GM18508 (cell line): ENCODE measurements at regions not wholly inside any gene's neighbourhood (a gene's known extent, or its start where the extent isn't known, plus 50 kb on each side); places are given as distances from the start of the nearest gene placed in this dataset.

Experiments used
- ATAC-seq: cut with Tn5 transposase; IDR thresholded peaks from one replicate; pipeline ENCODE4 v1.9.1; 2021; ENCODE audit warnings: moderate number of reproducible peaks; ENCODE audit not compliant: insufficient read depth, unreplicated experiment

- no peak for ATAC-seq
These were observed 202.6 kb upstream of the NRP1 start for GRCh38 chr10:33537066-33537465.

GRCh38 chr10:33536508-33536907 is 202.0 kb upstream of the NRP1 start:
- ATAC-seq: no peak

- no peak for ATAC-seq
These were observed 201.4 kb upstream of the NRP1 start for GRCh38 chr10:33535866-33536265.

- no peak for ATAC-seq
These were observed 199.9 kb upstream of the NRP1 start for GRCh38 chr10:33534416-33534815.

GRCh38 chr10:33533612-33534011 is 199.1 kb upstream of the NRP1 start:
- ATAC-seq: no peak

GRCh38 chr10:33532901-33533300 is 198.4 kb upstream of the NRP1 start:
- no peak for ATAC-seq

- ATAC-seq: no peak
These were observed 194.8 kb upstream of the NRP1 start for GRCh38 chr10:33529234-33529633.

GRCh38 chr10:33524966-33525365 is 190.5 kb upstream of the NRP1 start:
- ATAC-seq: no peak

- no peak for ATAC-seq
These were observed 189.6 kb upstream of the NRP1 start for GRCh38 chr10:33524041-33524440.

GRCh38 chr10:33523236-33523792 is 188.8 kb upstream of the NRP1 start:
- no peak for ATAC-seq

GRCh38 chr10:33521904-33522303 is 187.4 kb upstream of the NRP1 start:
- ATAC-seq: no peak

- ATAC-seq: no peak
These were observed 186.6 kb upstream of the NRP1 start for GRCh38 chr10:33521062-33521461.

GRCh38 chr10:33520223-33520622 is 185.8 kb upstream of the NRP1 start:
- ATAC-seq: no peak

GRCh38 chr10:33519130-33519860 is 184.8 kb upstream of the NRP1 start:
- ATAC-seq: no peak

- ATAC-seq: no peak
These were observed 175.7 kb upstream of the NRP1 start for GRCh38 chr10:33510206-33510605.

GRCh38 chr10:33509231-33509831 is 174.9 kb upstream of the NRP1 start:
- ATAC-seq: peak; percentile 61

GRCh38 chr10:33507662-33508425 is 173.4 kb upstream of the NRP1 start:
- no peak for ATAC-seq

GRCh38 chr10:33506838-33507661 is 172.6 kb upstream of the NRP1 start:
- ATAC-seq: peak; percentile 83

- ATAC-seq: no peak
These were observed 171.9 kb upstream of the NRP1 start for GRCh38 chr10:33506391-33506790.

GRCh38 chr10:33501161-33501560 is 166.7 kb upstream of the NRP1 start:
- no peak for ATAC-seq
